Thyroid gland (tissue), 4 donors: ENCODE measurements at regions not wholly inside any gene's neighbourhood (a gene's known extent, or its start where the extent isn't known, plus 50 kb on each side); places are given as distances from the start of the nearest gene placed in this dataset.

Experiments
- POLR2A ChIP-seq, 2 donors: fragments of 450-650 bp; IDR thresholded peaks; one replicate each; pipeline ENCODE4 v1.6.1; 2017; ENCODE audit warnings: antibody characterized with exemption in 2 of 2, mild to moderate bottlenecking in 2 of 2, moderate library complexity in 1 of 2
- TF ChIP-seq, protein P1 (sequence below), 6 experiments: fragments of 200-600 bp in 3 of 6; fragments of 450-650 bp in 3 of 6; sonication (generic) in 3 of 6; IDR thresholded peaks; one replicate each; pipeline ENCODE4 v1.5.1; 2016 to 2019; ENCODE audit warnings: antibody characterized with exemption in 6 of 6, mild to moderate bottlenecking in 2 of 6, inconsistent platforms in 1 of 6, moderate library complexity in 1 of 6

DNA sequence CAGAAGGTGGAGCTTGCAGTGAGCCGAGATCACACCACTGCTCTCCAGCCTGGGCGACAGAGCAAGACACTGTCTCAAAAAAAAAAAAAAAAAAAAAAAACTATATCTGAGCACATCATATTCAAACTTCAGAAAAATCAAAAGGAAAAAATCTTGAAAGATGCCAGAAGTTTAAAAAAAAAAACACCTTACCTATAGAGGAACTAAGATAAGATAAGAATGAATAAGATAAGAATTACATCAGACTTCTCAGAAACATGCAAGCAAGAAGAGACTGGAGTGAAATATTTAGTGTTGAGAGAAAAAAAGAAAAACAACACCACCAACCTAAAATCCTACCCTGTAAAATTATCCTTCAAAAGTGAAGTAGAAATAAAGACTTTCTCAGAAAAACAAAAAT lies 116.8 kb upstream of the ARID1B start:
- TF ChIP-seq, protein P1, sequence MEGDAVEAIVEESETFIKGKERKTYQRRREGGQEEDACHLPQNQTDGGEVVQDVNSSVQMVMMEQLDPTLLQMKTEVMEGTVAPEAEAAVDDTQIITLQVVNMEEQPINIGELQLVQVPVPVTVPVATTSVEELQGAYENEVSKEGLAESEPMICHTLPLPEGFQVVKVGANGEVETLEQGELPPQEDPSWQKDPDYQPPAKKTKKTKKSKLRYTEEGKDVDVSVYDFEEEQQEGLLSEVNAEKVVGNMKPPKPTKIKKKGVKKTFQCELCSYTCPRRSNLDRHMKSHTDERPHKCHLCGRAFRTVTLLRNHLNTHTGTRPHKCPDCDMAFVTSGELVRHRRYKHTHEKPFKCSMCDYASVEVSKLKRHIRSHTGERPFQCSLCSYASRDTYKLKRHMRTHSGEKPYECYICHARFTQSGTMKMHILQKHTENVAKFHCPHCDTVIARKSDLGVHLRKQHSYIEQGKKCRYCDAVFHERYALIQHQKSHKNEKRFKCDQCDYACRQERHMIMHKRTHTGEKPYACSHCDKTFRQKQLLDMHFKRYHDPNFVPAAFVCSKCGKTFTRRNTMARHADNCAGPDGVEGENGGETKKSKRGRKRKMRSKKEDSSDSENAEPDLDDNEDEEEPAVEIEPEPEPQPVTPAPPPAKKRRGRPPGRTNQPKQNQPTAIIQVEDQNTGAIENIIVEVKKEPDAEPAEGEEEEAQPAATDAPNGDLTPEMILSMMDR (IDR thresholded peaks at IDR 0.05): no peak
- TF ChIP-seq POLR2A (IDR thresholded peaks at IDR 0.05): no peak
